ENCODE measurements at regions not wholly inside any gene's neighbourhood (a gene's known extent, or its start where the extent isn't known, plus 50 kb on each side); places are given as distances from the start of the nearest gene placed in this dataset.

GRCh38 chr7:142611566-142612236 is 137.6 kb upstream of the PRSS1 start:
- no peak for DNase-seq
- intact Hi-C loops (cut with DNase I), result no loop called here

GRCh38 chr7:142608630-142609428 is 140.4 kb upstream of the PRSS1 start:
- DNase-seq, result no peak
- intact Hi-C loops (cut with DNase I), result no loop called here

DNA sequence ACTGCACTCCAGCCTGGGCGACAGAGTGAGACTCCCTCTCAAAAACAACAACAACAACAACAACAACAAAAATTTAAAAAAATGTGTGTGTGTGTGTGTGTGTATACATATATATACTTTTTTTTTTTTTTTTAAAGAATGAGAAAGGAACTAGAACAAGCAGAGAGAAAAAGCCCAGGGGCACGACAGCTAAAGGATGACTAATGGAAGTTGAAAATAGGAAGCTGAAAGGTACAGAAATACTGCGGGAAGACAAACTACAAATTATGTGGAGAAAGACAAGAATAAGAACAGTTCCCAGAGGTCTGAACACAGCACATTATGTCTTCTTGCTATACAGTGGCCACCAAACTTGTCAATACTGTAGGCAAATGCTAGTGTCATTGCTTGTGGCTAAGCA is 141.9 kb upstream of the PRSS1 start:
- intact Hi-C loops (cut with DNase I), result no loop called here
- DNase-seq, result no peak

DNA sequence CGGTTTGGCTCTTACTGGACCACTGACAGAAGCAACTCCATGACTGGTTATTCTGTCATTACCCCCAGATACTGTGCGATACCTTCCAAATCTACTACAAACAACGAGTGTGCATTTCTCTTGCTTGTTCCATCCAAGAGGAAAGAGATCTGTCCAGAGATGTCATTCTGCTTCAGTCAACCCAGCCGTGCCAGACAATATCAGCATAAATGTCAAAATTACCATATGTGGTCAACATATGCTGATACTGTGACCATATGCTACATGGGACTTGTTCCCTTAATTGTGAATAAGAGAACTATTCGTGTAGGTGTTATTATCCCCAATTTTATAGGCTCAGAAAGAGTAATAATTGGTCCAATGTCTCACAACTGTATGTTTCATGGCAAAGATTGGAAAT is 143.2 kb upstream of the PRSS1 start:
- intact Hi-C loops (cut with DNase I), result no loop called here

DNA sequence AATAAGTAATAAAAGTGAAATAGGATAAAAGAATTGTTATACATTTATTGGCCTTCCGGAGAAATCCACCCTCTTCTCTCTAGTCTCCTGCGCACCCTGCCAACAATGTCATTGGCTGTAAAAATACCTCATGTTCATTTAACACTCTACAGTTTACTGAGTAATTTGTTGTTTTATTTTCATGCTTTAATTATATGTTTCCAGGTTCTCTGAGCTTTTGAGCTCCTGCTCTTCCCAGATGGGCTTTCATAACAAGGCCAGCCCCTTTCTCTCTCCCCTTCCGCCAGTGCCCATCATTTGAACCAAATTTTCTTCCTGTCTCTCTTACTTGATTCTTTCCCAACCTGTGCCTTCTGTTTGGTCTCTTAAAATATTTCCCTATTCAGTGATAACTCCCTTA is 144.6 kb upstream of the PRSS1 start:
- DNase-seq, result no peak

More for the DNA sequence above, 143.2 kb upstream of the PRSS1 start:
- DNase-seq, result no peak

DNA sequence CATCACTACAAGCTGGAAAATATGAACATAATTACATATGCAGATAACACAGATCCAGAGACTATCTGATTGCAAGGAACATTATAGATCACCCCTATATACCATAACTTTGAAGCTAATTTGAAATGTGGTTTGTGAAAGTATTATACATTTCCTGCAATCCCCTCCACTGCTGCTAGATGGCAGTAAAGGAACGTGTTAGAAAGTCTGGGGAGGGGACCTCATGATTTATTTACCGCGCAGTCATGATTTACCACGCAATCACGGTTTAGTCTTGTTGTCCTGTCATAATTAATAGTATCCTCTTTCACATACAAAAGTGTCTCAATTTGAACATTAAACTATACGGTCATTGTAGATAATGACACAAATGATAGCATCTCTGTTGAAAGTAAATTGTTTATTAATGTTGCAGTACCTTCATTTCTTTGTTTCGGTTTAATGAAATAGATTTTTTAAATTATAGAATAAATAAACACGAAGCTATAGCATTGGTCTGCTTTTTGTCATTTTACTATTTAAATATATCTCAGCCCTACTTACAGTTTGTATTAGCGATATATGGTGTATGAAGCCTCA is 145.3 kb upstream of the PRSS1 start:
- intact Hi-C loops (cut with DNase I), result no loop called here
- peak in 27 of 42 donors; percentile 11 to 81 (median 46) for DNase-seq

More for the DNA sequence above, 144.6 kb upstream of the PRSS1 start:
- intact Hi-C loops (cut with DNase I), result no loop called here

DNA sequence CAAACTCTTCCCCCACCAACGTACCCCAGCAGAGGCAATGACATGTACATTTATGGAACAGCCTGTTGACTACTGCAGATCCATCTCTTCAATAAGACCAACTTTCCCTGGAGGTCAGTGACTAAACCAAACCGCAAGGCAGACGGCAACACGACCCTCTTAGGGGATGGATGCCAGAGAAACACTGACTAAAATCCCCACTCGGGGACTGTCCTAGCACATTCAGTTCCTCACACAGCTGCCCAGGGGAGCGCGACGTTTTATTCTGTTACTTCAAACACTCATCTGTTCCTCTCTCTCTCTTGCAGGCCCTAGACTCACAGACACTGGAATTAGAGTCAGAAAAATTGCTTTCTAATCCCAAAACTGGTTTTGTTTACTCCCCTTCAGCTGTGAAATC is 146.5 kb upstream of the PRSS1 start:
- DNase-seq, result no peak
- intact Hi-C loops (cut with DNase I), result no loop called here

- DNase-seq, result no peak
- intact Hi-C loops (cut with DNase I), result no loop called here
These were observed 147.1 kb upstream of the PRSS1 start for GRCh38 chr7:142602183-142602582.

DNA sequence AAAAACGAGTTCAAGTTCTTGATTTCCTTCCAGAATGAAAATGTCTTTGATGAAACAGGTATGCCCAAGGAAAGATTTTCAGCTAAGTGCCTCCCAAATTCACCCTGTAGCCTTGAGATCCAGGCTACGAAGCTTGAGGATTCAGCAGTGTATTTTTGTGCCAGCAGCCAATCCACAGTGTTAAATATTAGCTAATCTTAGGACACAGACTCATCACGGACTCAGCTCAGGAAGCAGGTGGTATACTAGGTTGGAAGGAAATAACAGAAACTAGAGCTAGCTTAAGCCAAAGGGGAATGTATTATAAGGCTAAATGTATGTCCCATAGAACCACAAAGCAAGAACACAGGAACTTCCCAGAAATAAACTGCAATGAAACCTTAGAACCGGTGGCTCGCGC is 151.0 kb upstream of the PRSS1 start:
- no peak for DNase-seq
- intact Hi-C loops (cut with DNase I), result no loop called here

GRCh38 chr7:142597547-142597946 is 151.7 kb upstream of the PRSS1 start:
- intact Hi-C loops (cut with DNase I), result no loop called here
- no peak for DNase-seq

GRCh38 chr7:142595816-142596516 is 153.3 kb upstream of the PRSS1 start:
- DNase-seq, result no peak
- intact Hi-C loops (cut with DNase I), result no loop called here

DNA sequence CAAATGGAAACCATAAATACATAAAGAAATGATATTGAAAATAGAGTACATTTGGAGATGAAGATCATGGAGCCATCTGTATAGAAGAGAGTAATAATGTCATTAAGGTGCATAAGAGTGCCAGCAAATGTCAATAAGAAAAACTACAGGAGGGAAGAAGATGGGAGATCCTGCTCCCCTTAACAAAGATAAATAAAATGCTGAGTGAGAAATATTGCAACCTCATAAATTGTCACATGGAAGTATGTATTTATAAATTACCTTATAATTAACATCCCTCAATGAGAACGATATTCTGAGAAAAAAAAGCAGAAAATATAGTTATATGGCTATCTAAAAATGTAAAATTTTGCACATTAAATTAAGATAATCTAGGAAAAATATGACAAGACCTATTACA is 155.2 kb upstream of the PRSS1 start:
- intact Hi-C loops (cut with DNase I), result no loop called here

GRCh38 chr7:142593106-142593505 is 156.2 kb upstream of the PRSS1 start:
- intact Hi-C loops (cut with DNase I), result no loop called here
- no peak for DNase-seq

More for the DNA sequence above, 155.2 kb upstream of the PRSS1 start:
- DNase-seq, result no peak

DNA sequence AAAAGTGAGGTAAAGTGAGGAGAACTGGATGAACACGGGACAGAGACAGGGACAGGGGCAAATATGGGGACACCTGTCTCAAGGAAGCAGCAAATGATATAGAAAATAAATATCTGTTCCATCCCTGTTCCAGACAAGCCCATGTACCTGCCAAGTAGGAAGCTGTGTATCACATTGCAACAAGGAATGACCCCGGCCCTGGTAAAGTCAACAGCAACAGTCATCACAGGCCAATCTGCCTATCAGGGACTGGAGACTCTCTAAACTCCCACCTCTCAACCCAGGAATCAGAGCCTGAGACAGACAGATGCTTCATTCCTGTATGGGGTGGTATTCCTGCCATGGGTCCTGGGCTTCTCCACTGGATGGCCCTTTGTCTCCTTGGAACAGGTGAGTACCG is 156.6 kb upstream of the PRSS1 start:
- intact Hi-C loops (cut with DNase I), result no loop called here
- DNase-seq, result no peak

DNA sequence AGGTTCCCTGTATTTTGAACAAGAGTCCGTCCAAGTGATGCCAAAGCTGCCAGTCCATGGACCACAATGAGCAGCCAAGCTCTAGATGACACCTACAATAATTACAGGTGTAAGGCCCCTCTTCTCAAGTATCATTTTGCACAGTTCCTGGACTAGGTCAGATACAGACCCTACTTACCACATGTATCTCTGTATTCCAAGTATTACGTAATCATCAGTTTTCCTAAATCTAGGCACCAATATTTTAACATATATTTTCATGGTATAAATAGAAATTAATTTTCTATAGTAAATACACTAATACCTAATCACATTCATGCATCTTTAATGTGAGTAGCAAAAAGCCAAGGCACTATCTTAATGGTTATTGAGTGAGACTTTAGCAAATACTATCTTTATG is 157.0 kb upstream of the PRSS1 start:
- intact Hi-C loops (cut with DNase I), result no loop called here
- DNase-seq, result no peak

DNA sequence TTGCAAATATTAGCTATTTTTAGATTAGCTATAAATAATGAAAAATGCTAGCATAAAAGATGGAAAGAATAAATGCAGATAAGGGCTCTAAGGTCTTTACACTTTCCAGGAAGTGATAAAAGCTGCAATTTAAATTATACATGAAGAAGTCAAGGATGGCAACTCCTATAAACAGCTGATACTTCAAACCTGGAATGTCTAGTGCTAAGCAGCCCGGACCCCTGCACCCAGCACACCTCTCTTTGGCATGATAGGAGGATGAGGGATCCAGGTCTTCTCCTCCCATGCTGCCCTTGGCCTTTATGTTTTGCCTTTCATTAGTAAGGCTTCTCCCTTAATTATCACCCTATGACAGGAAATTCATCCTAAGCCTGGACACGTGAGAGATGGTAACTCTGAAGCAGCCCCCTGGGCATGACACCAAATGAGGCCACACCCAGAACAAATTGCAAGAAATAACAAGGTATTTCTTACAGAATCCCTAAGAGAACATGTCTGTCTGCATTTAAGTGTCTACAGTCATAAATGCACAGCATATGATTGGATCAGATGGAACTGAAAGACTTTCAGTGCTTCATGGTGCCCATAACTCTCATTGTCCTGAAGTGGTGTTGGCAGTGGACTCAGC is 158.3 kb upstream of the PRSS1 start:
- intact Hi-C loops (cut with DNase I), result no loop called here
- DNase-seq, result no peak

- intact Hi-C loops (cut with DNase I), result no loop called here
- DNase-seq, result no peak
These were observed 159.2 kb upstream of the PRSS1 start for GRCh38 chr7:142590077-142590476.

DNA sequence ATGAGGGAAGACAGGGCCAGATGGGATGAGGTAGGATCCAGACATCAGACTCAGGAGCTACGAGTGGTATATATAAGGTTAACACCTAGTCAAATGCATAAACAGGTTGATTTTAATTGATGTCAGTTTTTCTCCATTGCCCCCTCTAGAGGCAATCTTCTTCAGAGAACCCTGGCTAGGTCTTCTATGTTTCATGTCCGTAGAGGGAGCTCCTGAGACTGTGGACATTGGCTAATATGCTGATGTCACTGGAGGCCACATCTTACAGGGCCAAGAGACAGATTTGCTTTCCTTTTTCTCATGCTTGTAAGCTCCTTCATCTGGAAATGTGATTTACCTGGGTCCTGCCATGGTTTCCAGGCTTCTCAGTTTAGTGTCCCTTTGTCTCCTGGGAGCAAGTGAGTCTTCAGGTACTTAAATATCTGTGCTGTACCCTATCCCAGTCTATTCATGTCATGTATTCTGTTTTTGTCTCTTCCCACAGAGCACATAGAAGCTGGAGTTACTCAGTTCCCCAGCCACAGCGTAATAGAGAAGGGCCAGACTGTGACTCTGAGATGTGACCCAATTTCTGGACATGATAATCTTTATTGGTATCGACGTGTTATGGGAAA is 161.6 kb upstream of the PRSS1 start:
- DNase-seq, result peak in 6 of 42 donors; percentile 12 to 54 (median 20)
- intact Hi-C loops (cut with DNase I), result no loop called here

DNA sequence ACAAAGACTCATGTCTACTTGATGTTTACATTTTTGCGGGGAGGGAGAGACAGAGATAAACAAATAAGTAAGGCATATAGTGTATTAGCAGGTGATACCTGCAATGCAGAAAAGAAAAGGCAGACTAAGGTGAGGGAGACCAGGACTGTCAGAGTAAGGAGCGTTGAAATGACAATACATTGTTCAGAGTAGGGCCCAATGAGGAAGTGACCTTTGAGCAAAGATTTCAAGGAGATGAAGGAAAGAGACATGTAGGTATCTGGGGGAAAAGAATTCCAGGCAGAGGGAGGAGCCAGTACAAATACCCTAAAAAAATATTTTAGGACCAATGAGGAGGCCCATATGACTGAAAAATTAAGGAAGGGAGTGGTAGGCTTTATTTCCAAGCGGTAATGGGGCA is 162.7 kb upstream of the PRSS1 start:
- no peak for DNase-seq
- intact Hi-C loops (cut with DNase I), result no loop called here
